Peyer's patch (tissue), 4 donors: ENCODE measurements at regions not wholly inside any gene's neighbourhood (a gene's known extent, or its start where the extent isn't known, plus 50 kb on each side); places are given as distances from the start of the nearest gene placed in this dataset.

Experiments
- DNase-seq, 3 donors: peaks; one replicate each; pipeline ENCODE4 v3.0.0-alpha.2; 2017 to 2019
- H3K27ac ChIP-seq, 4 donors: fragments of 200-600 bp; sonication (generic); one replicate each; pipeline ENCODE4 v1.5.1; 2016 to 2019
- H3K27me3 ChIP-seq, 2 donors: fragments of 200-600 bp; sonication (generic); one replicate each; pipeline ENCODE4 v1.5.1; 2019
- H3K36me3 ChIP-seq, 3 donors: fragments of 200-600 bp; sonication (generic); one replicate each; pipeline ENCODE4 v1.5.1; 2016 to 2019
- H3K4me1 ChIP-seq, 4 donors: fragments of 200-600 bp; sonication (generic); one replicate each; pipeline ENCODE4 v1.5.1; 2016 to 2019
- H3K4me3 ChIP-seq, 4 donors: fragments of 200-600 bp; sonication (generic); 1 replicate in 3 of 4; 2 replicates in 1 of 4; pipeline ENCODE4 v1.5.1; 2016 to 2019; ENCODE audit warnings: mild to moderate bottlenecking in 1 of 4
- H3K9me3 ChIP-seq, 4 donors: fragments of 200-600 bp; sonication (generic); one replicate each; pipeline ENCODE4 v1.5.1; 2016 to 2019; ENCODE audit warnings: mild to moderate bottlenecking in 1 of 4
- POLR2A ChIP-seq, 2 donors: fragments of 450-650 bp; IDR thresholded peaks; one replicate each; pipeline ENCODE4 v1.5.1; 2017; ENCODE audit warnings: antibody characterized with exemption in 2 of 2, mild to moderate bottlenecking in 2 of 2, moderate library complexity in 2 of 2
- TF ChIP-seq, protein P1 (sequence below), 6 experiments: fragments of 450-650 bp in 4 of 6; fragments of 200-600 bp in 2 of 6; sonication (generic) in 1 of 6; IDR thresholded peaks; one replicate each; pipeline ENCODE4 v1.5.1; 2017 to 2019; ENCODE audit warnings: antibody characterized with exemption in 6 of 6, mild to moderate bottlenecking in 3 of 6, moderate library complexity in 1 of 6

DNA sequence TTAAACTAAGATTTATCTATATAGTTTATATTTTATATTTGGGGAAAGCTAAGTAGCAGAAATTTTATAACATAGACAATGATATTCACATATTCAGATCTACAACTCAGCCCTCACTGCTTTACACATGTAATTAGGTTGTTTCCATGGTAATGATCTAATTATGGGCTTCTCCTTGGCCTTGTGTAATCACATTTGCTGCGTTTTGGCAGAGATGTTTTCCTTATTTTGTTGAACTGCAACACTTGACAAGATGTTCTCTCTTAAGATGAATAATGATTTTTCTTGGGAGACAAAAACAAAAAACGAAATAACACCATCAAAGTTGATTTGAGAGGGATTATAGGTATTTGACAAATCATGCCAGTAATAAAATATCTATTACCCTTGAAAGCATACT lies 635.6 kb upstream of the TBL1XR1 start:
- peaks cover 0 to 11% (median 0%) of the 10 kb centered on the region in 4 donors for H3K4me1 ChIP-seq
- H3K27ac ChIP-seq: no peak overlapping the region
- no peaks in the 10 kb centered on the region for H3K36me3 ChIP-seq
- no peak for DNase-seq
- TF ChIP-seq, protein P1, sequence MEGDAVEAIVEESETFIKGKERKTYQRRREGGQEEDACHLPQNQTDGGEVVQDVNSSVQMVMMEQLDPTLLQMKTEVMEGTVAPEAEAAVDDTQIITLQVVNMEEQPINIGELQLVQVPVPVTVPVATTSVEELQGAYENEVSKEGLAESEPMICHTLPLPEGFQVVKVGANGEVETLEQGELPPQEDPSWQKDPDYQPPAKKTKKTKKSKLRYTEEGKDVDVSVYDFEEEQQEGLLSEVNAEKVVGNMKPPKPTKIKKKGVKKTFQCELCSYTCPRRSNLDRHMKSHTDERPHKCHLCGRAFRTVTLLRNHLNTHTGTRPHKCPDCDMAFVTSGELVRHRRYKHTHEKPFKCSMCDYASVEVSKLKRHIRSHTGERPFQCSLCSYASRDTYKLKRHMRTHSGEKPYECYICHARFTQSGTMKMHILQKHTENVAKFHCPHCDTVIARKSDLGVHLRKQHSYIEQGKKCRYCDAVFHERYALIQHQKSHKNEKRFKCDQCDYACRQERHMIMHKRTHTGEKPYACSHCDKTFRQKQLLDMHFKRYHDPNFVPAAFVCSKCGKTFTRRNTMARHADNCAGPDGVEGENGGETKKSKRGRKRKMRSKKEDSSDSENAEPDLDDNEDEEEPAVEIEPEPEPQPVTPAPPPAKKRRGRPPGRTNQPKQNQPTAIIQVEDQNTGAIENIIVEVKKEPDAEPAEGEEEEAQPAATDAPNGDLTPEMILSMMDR (IDR thresholded peaks at IDR 0.05): no peak
- TF ChIP-seq POLR2A (IDR thresholded peaks at IDR 0.05): no peak
- no peak overlapping the region for H3K4me3 ChIP-seq
- H3K9me3 ChIP-seq: no peaks in the 10 kb centered on the region
- no peaks in the 10 kb centered on the region for H3K27me3 ChIP-seq

DNA sequence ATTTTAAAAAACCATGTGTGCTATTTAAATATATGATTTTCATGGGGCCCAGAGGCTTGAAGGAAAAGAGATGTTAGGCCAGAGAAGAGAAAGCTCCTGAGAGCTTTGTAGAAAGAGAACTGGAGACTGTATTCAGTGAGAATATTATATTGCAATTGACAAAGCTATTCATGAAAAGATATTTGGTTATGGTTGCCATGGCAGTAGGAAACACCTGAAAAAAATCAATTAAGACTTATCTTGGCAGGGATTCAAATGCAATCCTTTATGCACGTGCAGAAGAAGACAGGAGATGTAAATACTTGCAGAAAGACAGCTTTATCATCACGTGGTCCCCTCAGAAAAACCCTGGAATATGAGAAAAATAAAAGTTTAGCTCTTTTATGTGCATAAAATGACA lies 636.0 kb upstream of the TBL1XR1 start:
- H3K27ac ChIP-seq: no peak overlapping the region

DNA sequence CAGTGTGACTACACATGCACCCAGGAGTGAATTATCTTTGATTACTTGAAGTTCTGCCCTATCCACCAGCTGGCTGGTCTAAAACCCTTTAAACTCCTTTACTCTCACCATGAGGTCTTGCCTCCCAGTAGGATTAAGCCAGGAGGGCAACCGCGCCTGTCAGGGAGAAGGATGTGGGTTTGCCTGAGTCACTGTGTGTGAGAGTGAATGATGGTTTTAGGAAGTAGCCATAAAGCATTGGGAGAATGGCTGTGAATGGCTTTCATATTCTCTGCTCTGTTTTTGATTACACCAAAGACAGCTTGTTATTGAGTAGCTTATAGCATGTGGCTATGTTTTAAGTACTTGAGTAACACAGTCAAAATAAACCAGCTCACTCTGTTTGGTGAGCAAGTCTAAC lies 637.7 kb upstream of the TBL1XR1 start:
- Histone ChIP-seq H3K4me3 (no peak overlapping the region), H3K9me3 (no peaks in the 10 kb centered on the region), H3K4me1 (peaks cover 0 to 11% (median 0%) of the 10 kb centered on the region in 4 donors), H3K27ac (no peak overlapping the region), H3K27me3 (no peaks in the 10 kb centered on the region), H3K36me3 (no peaks in the 10 kb centered on the region)
- no peak for TF ChIP-seq POLR2A (IDR thresholded peaks at IDR 0.05)
- TF ChIP-seq, protein P1 (IDR thresholded peaks at IDR 0.05): no peak
- DNase-seq: no peak

More for the DNA sequence above, 636.0 kb upstream of the TBL1XR1 start:
- Histone ChIP-seq H3K4me3 (no peak overlapping the region), H3K4me1 (peaks cover 0 to 11% (median 0%) of the 10 kb centered on the region in 4 donors), H3K27me3 (no peaks in the 10 kb centered on the region), H3K9me3 (no peaks in the 10 kb centered on the region), H3K36me3 (no peaks in the 10 kb centered on the region)
- no peak for DNase-seq
- TF ChIP-seq POLR2A (IDR thresholded peaks at IDR 0.05): no peak
- TF ChIP-seq, protein P1 (IDR thresholded peaks at IDR 0.05): no peak

DNA sequence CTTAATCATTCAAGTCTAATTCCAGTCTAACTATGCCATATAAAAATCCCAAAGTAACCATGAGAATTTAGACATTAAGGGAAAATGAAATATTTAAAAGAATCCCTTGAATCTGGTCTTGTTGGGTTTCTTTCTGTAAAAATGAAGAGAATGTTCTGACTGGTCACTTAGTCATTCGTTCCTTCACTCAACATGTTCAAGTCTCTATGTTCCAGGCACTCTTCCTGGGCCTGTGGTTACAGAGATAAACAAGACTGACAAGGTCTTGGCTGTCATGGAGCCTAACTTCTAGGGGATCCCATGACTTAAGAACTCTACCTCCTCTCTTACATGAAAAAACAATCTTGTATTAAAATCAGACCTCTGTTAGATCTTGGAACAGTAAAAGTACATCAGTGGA lies 638.6 kb upstream of the TBL1XR1 start:
- Histone ChIP-seq H3K27ac (peak overlapping the region in 1 of 4 donors; percentile 41), H3K4me3 (no peak overlapping the region), H3K4me1 (peaks cover 0 to 11% (median 0%) of the 10 kb centered on the region in 4 donors), H3K9me3 (no peaks in the 10 kb centered on the region), H3K27me3 (no peaks in the 10 kb centered on the region), H3K36me3 (no peaks in the 10 kb centered on the region)
- no peak for DNase-seq
- TF ChIP-seq, protein P1 (IDR thresholded peaks at IDR 0.05): no peak
- TF ChIP-seq POLR2A (IDR thresholded peaks at IDR 0.05): no peak

DNA sequence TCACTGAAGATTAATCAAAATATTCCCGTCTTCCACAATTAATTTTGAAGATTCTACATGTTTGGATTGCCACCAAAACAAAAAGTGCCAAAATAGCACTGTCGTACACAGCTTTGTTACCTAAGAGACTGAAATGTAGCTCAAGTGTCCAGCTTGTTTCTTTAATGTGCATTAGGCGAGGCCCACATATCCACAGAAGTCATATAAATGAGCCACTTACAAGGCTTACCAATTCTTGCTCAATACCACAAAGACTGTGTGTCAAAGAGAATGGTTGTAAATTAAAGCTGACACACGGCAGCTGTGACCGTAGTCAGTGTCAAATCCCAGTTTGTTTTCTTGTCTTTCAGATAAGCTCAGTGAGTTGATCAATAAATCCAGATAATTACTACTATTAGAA lies 639.4 kb upstream of the TBL1XR1 start:
- no peak for DNase-seq
- Histone ChIP-seq H3K4me3 (no peak overlapping the region), H3K36me3 (no peaks in the 10 kb centered on the region), H3K27ac (peak overlapping the region in 1 of 4 donors; percentile 41), H3K9me3 (no peaks in the 10 kb centered on the region), H3K27me3 (no peaks in the 10 kb centered on the region), H3K4me1 (peaks cover 0 to 11% (median 0%) of the 10 kb centered on the region in 4 donors)
- TF ChIP-seq, protein P1 (IDR thresholded peaks at IDR 0.05): no peak
- no peak for TF ChIP-seq POLR2A (IDR thresholded peaks at IDR 0.05)
